ENCODE measurements at regions not wholly inside any gene's neighbourhood (a gene's known extent, or its start where the extent isn't known, plus 50 kb on each side); places are given as distances from the start of the nearest gene placed in this dataset.

DNA sequence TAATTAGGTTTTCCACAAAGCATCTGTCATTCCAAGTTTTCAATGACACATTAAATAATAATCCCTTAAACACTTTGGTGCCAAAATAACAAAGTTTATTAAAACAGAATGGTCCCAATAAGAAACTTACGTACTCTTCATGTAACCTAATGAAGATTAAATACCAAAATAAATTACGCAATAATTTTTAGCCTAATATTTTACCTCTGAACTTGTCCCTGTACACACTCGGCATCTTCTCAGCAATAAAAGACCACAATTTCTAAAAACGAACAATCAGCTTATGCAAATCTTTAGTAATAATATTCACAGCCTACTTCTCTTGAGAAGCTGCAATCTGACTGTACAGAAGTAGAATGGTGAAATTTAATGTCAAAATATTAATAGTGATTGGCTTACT, 163.6 kb downstream of the ZDHHC21 start:
- no peak for TF ChIP-seq CTCF (conservative IDR thresholded peaks at IDR 0.05; ENCODE audit: low read depth, low read length)
- no peak for DNase-seq (ENCODE audit: low read depth)
- H3K4me3 ChIP-seq (ENCODE audit: low read depth, low read length) = no peak overlapping the region

DNA sequence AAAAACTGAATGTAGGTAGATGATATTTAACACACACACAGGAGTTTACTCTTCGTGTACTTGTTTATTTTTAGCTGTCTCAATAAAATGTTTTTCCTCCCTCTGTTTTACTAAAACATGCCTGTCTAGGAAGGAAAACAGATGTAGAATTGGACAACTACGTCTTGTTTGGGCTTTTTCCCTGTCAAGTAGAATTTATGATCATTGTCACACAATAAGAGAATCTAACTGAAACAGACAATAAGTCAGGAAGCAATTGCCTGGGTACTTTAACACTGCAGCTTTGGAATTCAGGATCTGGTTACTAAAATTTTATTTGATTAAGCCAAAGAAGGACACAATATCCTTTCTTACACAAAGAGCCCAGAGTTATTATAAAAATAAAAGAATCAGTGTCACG, 164.2 kb downstream of the ZDHHC21 start:
- no peak for TF ChIP-seq CTCF (conservative IDR thresholded peaks at IDR 0.05; ENCODE audit: low read depth, low read length)
- no peak for DNase-seq (ENCODE audit: low read depth)
- no peak overlapping the region for H3K4me3 ChIP-seq (ENCODE audit: low read depth, low read length)

DNA sequence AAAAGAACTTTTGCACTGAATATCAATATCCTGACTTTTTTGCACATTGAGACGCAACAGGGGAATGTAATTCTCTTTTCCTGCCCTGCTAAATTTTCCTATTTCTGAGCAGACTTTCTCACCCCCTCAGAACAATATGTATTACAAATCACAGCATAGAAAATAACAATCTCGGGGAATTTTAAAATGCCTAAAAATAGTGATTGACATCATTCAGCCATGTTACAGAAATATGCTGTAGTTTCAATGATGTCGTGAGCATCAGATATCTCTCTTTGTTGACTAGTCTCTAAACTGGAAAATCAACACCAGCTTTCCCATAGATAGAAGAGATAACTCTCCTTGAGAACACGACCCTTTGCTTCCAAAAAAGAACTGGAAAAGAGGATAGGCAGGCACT, 166.7 kb downstream of the ZDHHC21 start:
- TF ChIP-seq CTCF (conservative IDR thresholded peaks at IDR 0.05; ENCODE audit: low read depth, low read length) = no peak
- H3K4me3 ChIP-seq (ENCODE audit: low read depth, low read length) = no peak overlapping the region
- DNase-seq (ENCODE audit: low read depth) = no peak

GRCh38 chr9:14525856-14526255, 167.4 kb downstream of the ZDHHC21 start:
- no peak for DNase-seq (ENCODE audit: low read depth)
- no peak overlapping the region for H3K4me3 ChIP-seq (ENCODE audit: low read depth, low read length)
- no peak for TF ChIP-seq CTCF (conservative IDR thresholded peaks at IDR 0.05; ENCODE audit: low read depth, low read length)

DNA sequence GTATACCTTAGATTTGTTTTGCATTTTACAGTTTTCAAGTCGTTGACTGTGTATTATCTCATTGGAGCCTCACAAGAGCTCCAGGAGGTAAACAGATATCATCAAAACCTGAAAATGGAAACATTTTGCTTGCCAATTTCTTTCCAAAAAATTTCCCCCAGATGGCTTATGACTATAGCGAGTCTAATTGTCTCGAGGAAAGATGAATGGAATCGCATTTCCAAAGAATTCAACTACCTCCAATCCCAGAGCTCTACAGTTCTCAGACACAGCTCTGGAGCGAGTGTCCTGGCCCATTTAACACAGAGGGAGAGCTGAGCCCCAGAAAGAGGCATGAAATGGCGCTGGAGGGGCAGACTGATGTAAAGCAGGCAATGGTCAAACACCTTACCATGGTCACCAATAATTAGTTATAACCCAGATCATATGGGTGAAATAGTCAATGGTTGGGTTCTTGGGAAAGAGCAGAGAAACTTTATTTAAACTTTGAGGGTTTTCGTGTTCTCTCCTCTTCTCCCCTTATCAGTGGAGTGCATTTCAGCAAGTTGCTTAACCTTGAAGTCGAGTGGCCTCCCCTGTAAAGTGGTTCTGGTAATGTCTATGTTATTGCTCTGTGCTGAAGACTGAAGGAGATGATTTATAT, 168.2 kb downstream of the ZDHHC21 start:
- DNase-seq (ENCODE audit: low read depth) = no peak
- no peak for TF ChIP-seq CTCF (conservative IDR thresholded peaks at IDR 0.05; ENCODE audit: low read depth, low read length)
- H3K4me3 ChIP-seq (ENCODE audit: low read depth, low read length) = no peak overlapping the region

GRCh38 chr9:14523545-14523944, 169.7 kb downstream of the ZDHHC21 start:
- no peak for DNase-seq (ENCODE audit: low read depth)
- H3K4me3 ChIP-seq (ENCODE audit: low read depth, low read length) = no peak overlapping the region
- TF ChIP-seq CTCF (conservative IDR thresholded peaks at IDR 0.05; ENCODE audit: low read depth, low read length) = no peak

GRCh38 chr9:14522627-14523379, 170.4 kb downstream of the ZDHHC21 start:
- no peak for TF ChIP-seq CTCF (conservative IDR thresholded peaks at IDR 0.05; ENCODE audit: low read depth, low read length)
- DNase-seq (ENCODE audit: low read depth) = no peak
- H3K4me3 ChIP-seq (ENCODE audit: low read depth, low read length) = no peak overlapping the region

All from epithelial cell of proximal tubule (primary cell).